A673 (cell line): ENCODE measurements at regions not wholly inside any gene's neighbourhood (a gene's known extent, or its start where the extent isn't known, plus 50 kb on each side); places are given as distances from the start of the nearest gene placed in this dataset.

Experiments used
- CTCF ChIP-seq: fragments of 300-800, 200-600 bp; sonication (generic); conservative IDR thresholded peaks from 2 replicates; pipeline ENCODE4 v1.5.1; 2017; ENCODE audit warnings: low read depth, mild to moderate bottlenecking, antibody characterized with exemption, low read length, moderate library complexity, mixed read lengths
- EZH2 ChIP-seq: fragments of 200-600 bp; sonication (generic); IDR thresholded peaks from 2 replicates; pipeline ENCODE4 v1.6.1; 2017; ENCODE audit warnings: borderline replicate concordance, low read depth, mild to moderate bottlenecking, mixed read lengths, antibody characterized with exemption, low read length; ENCODE audit not compliant: poor library complexity, severe bottlenecking

- TF ChIP-seq CTCF (no peak), EZH2 (no peak)
These were observed 187.0 kb upstream of the HDAC4 start for GRCh38 chr2:239587841-239588240.
